NCI-H226 (cell line): ENCODE measurements at regions not wholly inside any gene's neighbourhood (a gene's known extent, or its start where the extent isn't known, plus 50 kb on each side); places are given as distances from the start of the nearest gene placed in this dataset.

ENCODE experiments used
- DNase-seq: peaks from one replicate; pipeline ENCODE4 v3.0.0-alpha.2; 2015

GRCh38 chr2:150309311-150310080, 178.0 kb downstream of the RND3 start:
- DNase-seq = no peak

- DNase-seq = no peak
Measured at GRCh38 chr2:150307258-150307657, 180.2 kb downstream of the RND3 start.

- no peak for DNase-seq
Measured at GRCh38 chr2:150303281-150303680, 184.2 kb downstream of the RND3 start.

- no peak for DNase-seq
Measured at GRCh38 chr2:150298571-150299305, 188.7 kb downstream of the RND3 start.

GRCh38 chr2:150296770-150297546, 190.5 kb downstream of the RND3 start:
- peak; percentile 23 for DNase-seq

GRCh38 chr2:150295544-150295943, 191.9 kb downstream of the RND3 start:
- DNase-seq = no peak

- no peak for DNase-seq
Measured at GRCh38 chr2:150293771-150294170, 193.7 kb downstream of the RND3 start.

GRCh38 chr2:150292807-150293206, 194.7 kb downstream of the RND3 start:
- peak; percentile 28 for DNase-seq

- DNase-seq = no peak
Measured at GRCh38 chr2:150292192-150292591, 195.3 kb downstream of the RND3 start.

GRCh38 chr2:150286730-150287362, 200.6 kb downstream of the RND3 start:
- no peak for DNase-seq

- DNase-seq = no peak
Measured at GRCh38 chr2:150284116-150284515, 203.4 kb downstream of the RND3 start.

GRCh38 chr2:150282771-150283371, 204.6 kb downstream of the RND3 start:
- DNase-seq = no peak

- no peak for DNase-seq
Measured at GRCh38 chr2:150282357-150282756, 205.1 kb downstream of the RND3 start.

- DNase-seq = peak; percentile 69
Measured at GRCh38 chr2:150280231-150280630, 207.2 kb downstream of the RND3 start.

- no peak for DNase-seq
Measured at GRCh38 chr2:150279686-150280085, 207.8 kb downstream of the RND3 start.

- no peak for DNase-seq
Measured at GRCh38 chr2:150276737-150277136, 210.7 kb downstream of the RND3 start.

GRCh38 chr2:150274108-150274507, 213.4 kb downstream of the RND3 start:
- no peak for DNase-seq

GRCh38 chr2:150271952-150272802, 215.3 kb downstream of the RND3 start:
- peak; percentile 68 for DNase-seq

- DNase-seq = no peak
Measured at GRCh38 chr2:150267651-150268415, 219.6 kb downstream of the RND3 start.

- no peak for DNase-seq
Measured at GRCh38 chr2:150266931-150267330, 220.5 kb downstream of the RND3 start.

- no peak for DNase-seq
Measured at GRCh38 chr2:150264442-150264841, 223.0 kb downstream of the RND3 start.
